Hematopoietic multipotent progenitor cell treated with erythropoietin and hydrocortisone succinate and interleukin-3 and kit ligand, for 15 days (in vitro differentiated cells): ENCODE measurements at regions not wholly inside any gene's neighbourhood (a gene's known extent, or its start where the extent isn't known, plus 50 kb on each side); places are given as distances from the start of the nearest gene placed in this dataset.
"Not testable (repeated sequence)": the region's sequence is repeated elsewhere in the genome, so short reads cannot be mapped to it uniquely, and the experiment has no call there.

Source experiments
- DNase-seq: peaks from one replicate; pipeline ENCODE4 v3.0.0-alpha.2; 2015; ENCODE audit warnings: low spot score

DNA sequence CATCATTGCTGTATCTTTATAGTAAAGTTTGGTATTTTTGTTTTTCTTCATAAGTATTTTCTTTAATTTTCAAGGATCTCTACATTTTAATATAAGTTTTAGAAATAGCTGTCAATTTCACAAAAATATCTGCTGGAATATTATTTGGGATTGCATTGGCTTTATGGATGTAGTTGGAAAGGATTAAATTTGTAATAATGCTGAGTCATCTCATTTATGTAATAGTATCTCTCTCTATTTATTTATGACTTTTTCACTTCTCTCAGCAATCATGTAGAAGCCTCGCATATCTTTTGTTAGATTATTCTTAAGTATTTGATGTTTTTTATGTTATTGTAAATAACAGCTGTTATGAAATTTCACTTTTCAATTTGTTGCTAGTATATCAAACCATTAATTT is 223.1 kb upstream of the POGK start:
- DNase-seq: no peak

DNA sequence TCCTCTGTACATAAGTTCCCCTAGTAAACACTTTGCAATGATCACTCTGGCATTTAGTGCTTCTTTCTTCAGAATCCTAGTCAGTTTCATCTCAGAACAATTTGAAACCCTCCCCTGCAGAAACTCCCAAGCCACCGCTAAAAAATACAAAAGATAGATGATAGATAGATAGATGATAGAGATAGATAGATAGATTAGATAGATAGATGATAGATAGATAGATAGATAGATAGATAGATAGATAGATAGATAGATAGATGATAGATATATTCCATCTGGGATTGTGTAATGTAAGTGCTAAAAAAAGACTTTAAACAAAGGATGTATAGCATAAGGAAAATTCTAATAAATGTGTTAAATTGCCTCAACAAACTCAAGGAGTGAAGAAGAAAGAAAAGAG is 212.6 kb upstream of the POGK start:
- no peak for DNase-seq

DNA sequence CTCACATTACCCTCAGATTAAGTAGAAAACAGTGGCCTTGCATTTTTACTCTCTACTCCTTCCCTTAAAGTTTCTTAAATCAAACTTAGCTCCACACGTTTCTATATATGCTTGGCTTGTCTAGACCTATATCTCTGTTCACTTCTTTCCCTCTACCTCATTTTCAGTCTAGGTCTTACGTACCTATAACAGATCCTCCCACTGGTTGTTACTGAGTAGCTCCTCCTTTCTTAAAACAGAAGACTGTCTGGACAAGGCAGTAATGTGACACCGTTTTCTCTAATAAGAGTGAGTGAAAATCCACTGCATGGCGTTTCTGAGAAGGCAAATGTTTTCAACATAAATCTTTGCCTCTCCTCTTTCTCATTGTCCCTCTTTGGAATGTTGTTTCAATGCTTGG is 211.7 kb upstream of the POGK start:
- DNase-seq: no peak

DNA sequence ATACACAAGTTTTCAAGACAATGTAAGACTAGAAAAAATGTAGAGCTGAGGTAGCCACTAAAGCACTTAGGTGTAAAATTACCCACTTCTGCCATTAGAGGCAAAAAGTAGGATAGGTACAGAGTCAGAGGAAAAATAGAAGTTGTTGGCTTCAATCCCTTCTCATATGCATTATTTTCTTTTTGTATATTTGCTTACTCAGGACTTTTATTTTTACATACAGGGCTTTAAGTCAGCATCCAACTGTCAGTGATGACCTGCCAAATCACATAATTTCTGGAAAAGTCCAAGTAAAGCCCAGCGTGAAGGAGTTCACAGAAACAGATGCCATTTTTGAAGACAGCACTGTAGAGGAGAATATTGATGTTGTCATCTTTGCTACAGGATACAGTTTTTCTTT is 211.0 kb upstream of the POGK start:
- DNase-seq: no peak

DNA sequence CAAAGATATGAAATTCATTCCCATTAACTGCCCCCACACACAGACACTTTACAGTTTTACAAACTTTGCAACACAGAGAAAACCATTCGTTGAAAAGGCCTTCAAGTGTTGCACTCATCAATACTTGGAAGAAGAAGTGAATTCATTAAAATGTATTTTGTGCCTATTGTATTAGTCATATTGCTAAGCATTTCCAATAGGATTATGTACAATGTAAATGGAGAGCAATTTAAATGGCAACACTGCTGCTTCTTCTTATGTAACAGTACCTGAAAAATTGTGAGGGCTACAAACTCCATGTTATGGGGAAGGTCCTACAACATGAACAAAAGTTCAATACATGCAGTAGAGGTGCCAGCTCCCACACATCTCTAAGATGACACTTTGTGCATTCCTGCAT is 209.3 kb upstream of the POGK start:
- no peak for DNase-seq

DNA sequence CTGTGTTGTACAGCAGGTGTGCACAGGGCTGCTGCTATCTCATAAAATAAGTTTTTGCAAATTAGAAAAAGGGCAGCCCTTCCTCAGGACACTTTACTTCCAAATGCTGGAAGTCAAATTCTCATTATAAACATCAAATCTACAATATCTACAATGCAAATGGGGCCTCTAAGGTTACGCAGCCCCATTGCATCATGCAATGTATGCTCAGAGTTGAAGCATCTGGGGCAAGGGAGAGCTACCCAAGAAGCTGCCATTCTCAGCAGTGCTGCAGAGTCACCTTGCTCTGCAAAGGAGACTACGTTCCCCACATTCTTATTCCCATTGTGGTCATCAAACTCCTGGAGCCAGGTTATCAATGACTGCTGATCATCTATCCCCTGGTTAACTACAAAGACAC is 208.9 kb upstream of the POGK start:
- no peak for DNase-seq

DNA sequence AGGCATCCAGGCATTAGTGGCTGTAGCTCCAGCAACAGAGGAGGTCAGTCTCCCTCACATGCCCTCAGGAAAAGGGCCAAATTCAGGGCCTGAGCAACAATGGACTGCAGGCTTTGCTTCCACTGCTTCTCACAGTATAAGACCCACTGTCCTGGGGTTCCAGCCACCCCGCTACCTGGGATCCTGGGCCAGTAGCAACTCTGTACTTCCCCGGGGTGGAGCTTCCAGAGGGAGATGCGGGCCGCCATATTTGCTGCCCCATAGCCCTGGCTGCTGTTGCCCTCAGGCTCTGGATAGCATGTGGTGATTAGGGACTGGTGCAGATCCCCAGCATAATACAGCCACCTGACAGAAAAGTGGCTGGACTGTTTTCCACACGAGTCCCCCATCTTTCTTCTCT is 201.1 kb upstream of the POGK start:
- no peak for DNase-seq

DNA sequence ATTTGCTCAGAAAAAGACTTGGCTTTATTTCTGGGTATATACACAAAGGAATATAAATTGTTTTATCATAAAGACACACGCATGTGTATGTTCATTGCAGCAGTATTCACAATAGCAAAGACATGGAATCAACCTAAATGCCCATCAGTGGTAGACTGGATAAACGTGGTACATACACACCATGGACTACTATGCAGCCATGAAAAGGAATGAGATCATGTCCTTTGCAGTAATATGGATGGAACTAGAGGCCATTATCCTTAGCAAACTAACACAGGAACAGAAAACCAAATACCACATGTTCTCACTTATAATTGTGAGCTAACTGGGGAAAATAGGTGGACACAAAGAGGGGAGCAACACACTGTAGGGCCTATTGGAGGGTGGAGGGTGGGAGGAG is 182.0 kb upstream of the POGK start:
- DNase-seq: not testable (repeated sequence)

DNA sequence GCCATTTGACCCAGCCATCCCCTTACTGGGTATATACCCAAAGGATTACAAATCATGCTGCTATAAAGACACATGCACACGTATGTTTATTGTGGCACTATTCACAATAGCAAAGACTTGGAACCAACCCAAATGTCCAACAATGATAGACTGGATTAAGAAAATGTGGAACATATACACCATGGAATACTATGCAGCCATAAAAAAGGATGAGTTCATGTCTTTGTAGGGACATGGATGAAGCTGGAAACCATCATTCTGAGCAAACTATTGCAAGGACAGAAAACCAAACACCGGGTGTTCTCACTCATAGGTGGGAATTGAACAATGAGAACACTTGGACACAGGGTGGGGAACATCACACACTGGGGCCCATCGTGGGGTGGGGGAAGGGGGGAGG is 172.5 kb upstream of the POGK start:
- not testable (repeated sequence) for DNase-seq

DNA sequence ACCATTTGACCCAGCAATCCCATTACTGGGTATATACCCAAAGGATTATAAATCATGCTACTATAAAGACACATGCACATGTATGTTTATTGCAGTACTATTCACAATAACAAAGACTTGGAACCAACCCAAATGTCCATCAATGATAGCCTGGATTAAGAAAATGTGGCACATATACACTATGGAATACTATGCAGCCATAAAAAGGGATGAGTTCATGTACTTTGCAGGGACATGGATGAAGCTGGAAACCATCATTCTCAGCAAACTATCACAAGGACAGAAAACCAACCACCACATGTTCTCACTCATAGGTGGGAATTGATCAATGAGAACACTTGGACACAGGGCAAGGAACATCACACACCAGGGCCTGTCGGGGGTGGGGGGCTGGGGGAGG is 171.7 kb upstream of the POGK start:
- DNase-seq: not testable (repeated sequence)

DNA sequence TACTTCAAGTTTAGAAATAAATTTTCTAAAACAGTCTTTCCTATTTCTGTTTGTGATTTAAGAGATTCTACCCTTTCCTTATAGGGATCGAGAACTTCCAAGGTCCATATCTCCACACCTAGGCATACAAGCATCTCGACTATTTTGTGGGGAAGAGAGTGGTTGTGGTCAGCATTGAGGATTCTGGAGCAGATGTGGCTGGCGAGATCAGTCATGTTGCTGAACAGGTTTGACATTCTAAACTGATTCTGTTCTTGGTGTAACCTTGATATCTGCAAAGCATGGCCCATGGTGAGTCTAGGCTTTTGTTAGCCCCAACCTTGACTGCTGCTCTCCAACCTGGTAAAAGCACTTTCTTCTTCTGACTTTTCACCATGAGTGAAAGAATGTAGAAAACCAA is 167.6 kb upstream of the POGK start:
- no peak for DNase-seq

DNA sequence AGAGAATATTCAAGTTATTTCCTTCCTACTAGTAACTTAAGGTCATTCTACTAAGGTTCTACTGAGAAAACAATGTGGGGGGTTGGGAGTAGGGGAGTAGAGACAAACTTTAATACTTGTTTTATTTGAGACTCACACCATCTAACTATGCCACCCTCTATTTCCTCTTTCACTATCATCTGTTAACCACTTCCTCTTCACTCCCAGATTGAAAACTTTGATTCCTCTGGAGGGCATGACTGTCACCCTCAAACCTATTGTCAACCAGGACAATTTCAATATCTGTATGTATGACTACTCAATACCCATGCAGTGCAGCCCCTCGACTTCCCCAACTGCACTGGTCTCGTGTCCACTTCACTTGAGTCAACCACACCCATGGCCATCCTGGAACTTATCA is 165.6 kb upstream of the POGK start:
- no peak for DNase-seq

DNA sequence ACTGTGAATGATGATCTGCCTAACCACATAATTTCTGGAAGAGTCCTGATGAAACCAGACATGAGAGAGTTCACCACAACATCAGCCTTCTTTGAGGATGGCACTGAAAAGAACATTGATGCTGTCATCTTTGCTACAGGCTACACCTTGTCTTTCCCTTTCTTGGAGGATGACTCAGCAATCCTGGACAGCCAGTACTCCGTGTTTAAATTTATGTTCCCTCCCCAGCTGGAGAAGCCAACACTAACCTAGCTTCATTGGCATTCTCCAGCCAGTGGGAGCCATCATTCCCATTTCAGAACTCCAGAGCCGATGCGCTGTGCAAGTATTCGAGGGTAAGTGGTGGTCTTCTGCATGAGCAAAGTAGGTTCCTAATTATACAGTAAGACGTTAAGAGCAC is 164.1 kb upstream of the POGK start:
- DNase-seq: no peak

DNA sequence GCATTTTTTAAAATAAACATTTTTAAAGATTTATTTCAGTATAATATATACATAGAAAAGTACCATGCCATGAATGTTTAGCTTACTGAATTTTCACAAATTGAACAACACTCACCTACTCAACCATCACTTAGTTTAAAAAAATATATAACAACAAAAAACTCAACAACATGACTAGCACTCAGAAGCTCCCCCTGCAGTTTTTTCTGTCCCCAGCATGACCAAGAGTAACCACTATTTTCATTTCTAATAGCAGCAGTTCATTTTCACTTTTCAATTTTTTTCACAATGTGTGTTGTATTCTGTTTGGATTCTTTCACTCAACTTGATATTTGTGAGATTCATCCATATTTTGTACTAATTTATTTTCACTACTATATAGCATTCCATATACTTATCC is 162.3 kb upstream of the POGK start:
- no peak for DNase-seq

DNA sequence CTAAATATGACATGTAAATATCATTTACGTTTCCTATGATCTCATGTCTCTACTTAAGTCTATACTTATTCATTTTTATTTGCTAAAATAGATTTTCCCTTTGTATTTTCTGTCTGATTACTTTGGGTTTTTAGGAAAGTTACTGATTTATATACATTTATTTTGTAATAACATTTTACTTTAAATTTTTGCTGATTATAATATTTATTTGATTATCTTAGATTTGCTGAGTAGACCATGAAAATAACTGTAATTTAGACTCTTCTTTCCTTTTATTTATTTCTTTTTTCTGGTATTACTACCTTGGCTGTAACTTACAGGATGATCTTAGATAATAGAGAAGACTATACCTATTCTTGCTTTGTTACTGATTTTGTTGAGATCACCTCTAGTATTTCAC is 159.9 kb upstream of the POGK start:
- no peak for DNase-seq

DNA sequence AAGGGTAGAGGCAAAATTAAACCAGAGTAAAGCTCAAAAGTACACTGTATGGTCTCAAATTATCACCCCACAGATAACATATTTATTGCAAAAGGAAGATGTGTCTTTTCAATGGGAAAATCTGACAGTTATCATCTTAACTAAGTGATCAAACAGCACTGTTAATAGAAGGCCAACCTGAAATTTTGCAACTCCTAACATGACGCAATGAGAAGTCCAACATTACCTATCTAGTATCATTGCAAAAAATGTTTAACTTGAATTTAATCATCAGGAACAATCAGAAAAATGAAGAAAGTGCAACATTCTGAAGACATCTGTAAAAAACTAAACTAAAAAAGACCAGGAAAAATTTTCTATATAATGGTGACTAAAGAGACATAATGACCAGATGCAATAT is 156.7 kb upstream of the POGK start:
- DNase-seq: no peak

DNA sequence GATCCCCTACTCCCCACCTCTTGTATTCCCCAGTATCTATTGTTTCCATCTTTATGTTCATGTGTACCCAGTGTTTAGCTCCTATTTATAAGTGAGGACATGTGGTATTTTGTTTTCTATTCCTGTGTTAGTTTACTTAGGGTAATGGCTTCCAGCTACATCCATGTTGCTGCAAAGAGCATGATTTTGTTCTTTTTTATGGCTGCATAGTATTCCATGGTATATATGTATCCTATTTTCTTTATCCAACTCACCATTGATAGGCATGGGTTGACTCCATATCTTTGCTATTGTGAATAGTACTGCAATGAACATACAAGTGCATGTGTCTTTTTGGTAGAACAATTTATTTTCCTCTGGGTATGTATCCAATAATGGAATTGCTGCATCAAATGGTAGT is 154.6 kb upstream of the POGK start:
- DNase-seq: not testable (repeated sequence)

DNA sequence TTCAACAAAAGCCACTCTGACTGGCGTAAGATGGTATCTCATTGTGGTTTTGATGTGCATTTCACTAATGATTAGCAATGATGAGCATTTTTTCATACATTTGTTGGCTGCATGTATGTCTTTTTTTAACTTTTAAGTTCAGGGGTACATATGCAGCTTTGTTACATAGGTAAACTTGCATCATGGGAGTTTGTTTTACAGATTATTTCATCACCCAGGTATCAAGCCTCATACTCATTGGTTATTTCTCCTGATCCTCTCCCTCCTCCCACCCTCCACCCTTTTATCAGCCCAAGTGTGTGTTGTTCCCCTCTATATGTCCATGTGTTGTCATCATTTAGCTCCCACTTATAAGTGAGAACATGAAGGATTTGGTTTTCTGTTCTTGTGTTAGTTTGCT is 154.1 kb upstream of the POGK start:
- no peak for DNase-seq

DNA sequence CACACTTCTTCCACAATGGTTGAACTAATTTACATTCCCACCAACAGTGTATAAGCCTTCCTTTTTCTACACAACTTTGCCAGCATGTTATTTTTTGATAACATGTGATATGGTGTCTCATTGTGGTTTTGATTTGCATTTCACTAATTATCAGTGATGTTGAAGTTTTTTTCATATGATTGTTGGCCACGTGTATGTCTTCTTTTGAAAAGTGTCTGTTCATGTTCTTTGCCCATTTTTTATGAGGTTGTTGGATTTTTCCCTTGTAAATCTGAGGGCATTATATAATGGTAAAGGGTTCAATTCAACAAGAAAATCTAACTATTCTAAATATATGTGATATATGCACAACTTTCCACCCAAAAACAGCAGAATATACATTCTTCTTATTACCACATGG is 153.4 kb upstream of the POGK start:
- not testable (repeated sequence) for DNase-seq

DNA sequence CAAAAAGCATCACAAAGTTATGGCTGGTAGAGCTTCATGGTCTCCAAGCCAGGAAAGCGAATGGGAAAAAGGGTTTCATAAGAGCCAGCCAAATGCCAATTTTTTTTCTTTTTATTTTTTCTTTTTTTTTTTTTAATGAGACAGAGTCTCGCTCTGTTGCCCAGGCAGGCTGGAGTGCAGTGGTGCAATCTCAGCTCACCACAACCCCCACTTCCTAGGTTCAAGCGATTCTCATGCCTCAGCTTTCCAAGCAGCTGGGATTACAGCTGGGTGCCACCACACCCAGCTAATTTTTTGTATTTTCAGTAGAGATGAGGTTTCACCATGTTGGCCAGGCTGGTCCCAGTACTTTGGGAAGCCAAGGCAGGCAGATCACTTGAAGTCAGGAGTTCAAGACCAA is 148.7 kb upstream of the POGK start:
- DNase-seq: not testable (repeated sequence)

DNA sequence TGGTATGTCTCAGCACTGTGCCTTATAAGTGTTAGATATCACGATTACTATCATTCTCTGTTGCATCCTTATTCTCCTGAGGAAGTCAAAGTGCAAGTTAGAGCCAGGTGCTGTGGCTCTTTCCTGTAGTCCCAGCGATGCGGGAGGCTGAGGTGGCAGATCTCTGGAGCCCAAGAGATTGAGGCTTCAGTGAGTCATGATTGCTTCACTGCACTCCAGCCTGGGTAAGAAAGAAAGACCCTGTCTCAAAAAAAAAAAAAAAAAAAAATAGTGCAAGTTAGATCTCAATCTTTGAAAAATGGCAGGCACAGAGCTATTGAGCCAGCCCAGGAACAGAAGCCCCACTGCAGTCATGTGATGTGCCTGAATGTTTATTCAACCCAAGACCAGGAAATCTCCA is 147.8 kb upstream of the POGK start:
- no peak for DNase-seq

DNA sequence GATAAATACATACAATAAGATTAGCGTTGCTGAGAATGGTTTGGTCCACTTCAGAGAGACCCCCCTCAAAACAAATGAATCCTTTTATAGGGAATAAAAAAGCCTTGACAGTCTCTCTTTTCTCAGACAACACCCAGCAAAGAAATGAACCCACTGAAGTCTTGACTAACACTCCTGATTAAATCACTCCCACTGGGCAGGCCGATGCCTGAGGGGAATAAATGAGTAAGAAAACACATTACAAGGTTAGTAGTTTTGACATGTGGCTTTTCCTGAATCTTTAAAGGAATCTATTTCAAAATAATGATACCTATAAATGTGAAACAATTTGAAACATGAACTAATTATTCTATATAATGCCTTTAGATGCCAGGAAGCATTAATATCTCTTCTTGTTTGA is 146.9 kb upstream of the POGK start:
- no peak for DNase-seq

DNA sequence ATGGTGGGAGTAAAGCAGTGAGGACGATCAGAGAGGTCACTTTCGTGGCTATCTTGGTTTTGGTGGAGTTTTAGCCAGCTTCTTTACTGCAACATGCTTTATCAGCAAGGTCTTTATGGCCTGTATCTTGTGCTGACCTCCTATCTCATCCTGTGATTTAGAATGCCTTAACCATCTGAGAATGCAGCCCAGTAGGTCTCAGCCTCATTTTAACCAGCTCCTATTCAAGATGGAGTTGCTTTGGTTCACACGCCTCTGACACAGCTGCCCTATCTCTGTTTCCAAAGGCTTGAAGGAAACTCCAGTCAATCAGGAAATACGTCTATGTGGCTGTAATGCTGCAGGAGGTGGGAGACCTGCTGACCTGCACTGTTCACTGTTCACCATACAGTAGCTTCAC is 146.1 kb upstream of the POGK start:
- DNase-seq: no peak

DNA sequence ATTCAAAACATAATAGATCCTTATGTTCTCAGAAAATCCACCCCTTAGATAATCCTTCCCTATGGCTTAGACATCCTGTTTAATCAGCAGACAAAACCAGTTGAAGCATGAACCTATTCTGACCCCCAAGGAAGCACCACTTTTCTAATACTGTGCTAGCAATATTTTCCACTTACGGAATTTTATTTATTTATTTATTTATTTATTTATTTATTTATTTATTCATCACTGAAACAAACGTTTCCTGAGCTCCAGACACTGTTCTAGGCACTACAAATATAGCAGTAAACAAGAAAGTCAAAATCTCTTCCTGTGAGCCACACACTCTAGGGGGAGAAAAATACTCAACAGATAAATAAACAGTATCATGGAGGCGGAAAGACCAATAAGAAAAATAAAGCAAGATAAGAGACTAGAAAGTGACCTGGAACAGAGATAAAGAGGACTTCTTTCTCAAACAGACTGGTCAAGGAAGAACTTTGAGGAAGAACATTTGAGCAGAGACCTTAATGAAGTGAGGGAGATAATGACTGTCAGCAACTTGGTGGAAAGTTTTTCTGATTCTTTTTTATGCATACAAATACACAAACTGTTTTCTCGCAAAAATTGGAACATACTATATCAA is 145.5 kb upstream of the POGK start:
- DNase-seq: no peak

DNA sequence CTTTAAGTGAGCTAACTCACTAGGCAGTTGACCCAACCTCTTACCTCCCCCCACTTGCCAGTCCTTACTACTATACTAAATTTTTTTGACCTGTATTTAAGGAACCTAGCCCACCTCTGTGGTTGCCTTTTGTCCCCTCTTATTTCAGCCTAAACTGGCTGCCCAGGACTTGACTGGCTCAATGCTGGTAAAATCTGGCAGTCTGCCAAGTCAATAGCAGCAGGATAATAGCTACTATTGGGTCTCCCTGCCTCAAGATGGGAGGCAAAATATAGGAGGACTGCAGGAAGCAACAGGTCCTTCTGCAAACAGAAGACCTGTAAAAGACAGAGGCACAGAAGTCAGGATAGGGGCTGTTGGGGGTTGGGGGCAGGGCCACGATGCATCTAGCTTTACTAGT is 144.2 kb upstream of the POGK start:
- peak; percentile 23 for DNase-seq
